ENCODE measurements at regions not wholly inside any gene's neighbourhood (a gene's known extent, or its start where the extent isn't known, plus 50 kb on each side); places are given as distances from the start of the nearest gene placed in this dataset.

- no peak for DNase-seq
Observed at GRCh38 chr2:85939131-85939530, 50.3 kb upstream of the ST3GAL5 start.
